GF-D8 (cell line): ENCODE measurements at regions not wholly inside any gene's neighbourhood (a gene's known extent, or its start where the extent isn't known, plus 50 kb on each side); places are given as distances from the start of the nearest gene placed in this dataset.
"Not testable (repeated sequence)": the region's sequence is repeated elsewhere in the genome, so short reads cannot be mapped to it uniquely, and the experiment has no call there.

ENCODE experiments used
- DNase-seq: peaks from one replicate; lab custom pipeline; 2025; lab: John Stamatoyannopoulos, UW

DNA sequence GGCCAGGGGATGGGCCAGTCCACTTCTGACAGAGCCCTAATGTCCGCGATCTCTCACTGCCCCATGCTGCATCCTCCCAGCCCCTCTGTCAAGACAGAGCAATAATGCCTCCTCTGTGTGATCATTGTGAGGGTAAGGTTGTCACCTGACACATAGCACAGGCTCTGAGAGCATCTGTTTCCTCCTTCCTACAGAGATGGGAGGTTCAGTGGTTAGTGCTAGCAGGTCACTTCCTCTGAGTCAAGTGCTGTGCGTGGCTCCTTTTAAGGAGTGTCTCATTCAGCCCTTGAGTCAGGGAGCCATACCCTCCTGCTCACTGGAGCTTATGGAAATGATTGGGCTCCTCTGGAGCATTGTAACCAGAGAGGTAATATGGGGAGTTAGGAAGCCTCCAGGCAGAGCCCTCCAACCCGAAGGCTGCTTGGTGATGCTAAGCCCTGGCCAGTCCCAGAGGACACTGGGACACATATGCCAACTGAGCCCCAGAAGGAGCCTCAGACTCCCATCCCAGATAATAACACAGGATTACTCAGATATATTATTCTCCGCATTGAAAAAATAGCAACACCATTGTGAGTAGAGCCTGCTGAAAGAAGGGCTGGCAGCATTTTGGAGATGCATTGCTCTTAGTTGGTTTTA lies 189.0 kb downstream of the GALNT1 start:
- DNase-seq, result no peak

DNA sequence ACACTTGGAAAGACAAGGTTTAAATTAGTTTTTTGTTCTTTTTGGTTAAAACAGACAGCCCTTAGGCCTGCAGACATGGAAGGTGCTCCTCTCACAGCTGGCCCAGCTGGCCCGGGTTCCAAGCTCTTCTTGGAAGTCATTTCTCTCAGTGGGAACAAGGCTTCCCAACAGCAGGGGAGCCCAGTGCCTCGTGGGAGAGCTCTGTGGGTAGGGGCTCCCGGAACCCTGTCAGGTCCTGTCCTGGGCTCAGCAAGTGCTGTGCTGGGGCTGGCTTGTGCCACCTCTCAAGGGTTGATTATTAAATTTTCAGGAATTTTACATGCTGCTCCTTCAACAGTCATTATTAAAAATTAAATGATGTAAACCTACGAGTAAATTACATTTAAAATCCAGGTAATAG lies 189.6 kb downstream of the GALNT1 start:
- no peak for DNase-seq

DNA sequence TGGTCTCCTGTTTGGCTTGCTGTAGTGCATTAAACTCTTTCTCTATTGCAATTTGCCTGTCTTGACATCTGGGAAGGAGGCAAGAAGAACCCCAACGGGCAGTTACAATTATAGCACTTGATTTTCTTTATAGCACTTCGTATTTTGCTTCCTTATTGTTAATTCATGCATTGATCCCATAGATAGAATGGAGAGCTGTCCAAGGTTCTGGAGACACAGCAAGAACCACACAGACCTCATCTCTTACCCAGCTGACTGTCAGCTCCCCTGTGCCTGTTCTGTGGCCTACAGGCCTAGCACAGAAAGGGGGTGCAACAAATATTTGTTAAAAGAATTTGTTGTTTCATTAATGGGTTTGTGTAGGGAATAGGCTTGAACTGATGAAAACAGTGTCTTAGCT lies 194.3 kb downstream of the GALNT1 start:
- no peak for DNase-seq

DNA sequence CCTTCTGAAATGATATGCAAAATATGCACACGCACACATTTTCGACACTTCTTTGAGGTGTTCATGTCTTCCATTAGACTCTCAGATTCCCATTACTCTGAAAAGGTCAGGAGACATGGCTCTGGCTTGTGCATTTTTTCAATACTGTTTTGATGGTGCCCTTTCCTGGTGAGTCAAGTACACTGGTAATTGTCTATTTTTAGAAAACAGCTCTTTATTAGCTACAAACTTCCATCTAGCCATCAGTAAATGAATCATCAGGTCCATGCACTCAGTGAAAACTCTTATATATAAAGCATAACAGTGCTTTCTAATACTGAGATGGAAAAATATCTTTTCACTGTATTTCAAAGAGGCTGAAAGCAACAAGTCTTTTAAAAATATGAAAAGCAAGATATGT lies 194.9 kb downstream of the GALNT1 start:
- no peak for DNase-seq

DNA sequence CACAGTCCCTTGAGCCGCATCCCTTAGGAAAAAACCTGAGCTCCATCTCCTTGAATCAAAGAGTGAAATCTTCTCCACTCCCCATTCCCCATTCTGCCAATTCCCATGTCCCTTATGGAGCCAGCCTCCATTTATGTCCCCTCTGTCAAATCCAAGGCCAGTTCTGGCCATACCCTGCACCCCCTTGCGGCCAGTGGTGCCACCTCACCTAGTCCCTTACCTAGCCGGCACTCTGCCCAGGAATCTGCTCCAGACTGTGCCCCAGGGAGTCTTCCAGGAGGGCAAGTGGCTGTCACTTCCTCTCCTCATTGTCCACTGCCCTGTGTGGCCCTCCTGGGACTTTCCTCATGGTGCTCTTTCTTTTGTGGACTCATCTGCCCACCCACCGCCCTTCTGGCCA lies 195.4 kb upstream of the RMP24 start:
- DNase-seq, result no peak

DNA sequence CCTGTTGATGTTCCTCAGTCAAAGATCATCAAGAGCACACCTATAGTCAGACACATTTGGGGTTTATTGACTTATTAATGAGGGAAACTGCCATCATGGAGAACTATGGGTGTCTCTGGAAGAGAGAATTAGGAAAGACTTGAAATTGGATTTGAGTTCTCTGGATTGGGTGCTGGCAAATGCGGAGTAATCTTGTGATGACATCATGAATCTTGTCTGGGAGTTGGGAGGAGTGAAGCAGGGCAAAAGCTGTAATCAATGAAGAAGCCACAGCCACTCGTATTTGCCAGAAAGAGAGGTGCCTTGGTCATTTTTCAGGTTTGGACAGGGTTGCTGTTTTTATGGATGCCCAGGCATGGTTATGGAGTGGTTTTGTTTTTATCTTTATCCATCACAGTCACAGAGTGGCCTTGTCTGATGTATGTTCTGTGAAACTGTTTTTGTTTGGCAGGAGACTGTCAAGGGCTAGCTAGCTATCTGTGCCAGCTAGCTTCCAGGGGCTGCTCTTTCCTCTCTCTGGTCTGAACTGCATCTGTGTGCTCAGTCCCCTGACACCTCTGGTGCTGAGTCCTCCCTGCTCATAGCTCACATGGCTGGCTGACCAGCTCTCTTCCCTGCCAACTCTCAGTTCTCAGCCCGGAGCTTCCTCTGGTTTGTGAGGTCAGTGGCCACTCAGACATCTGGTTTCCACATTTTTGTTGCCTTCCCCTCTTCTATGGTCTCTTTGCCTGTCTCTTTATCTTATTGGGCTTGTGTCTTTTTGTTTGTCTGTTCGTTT lies 193.4 kb upstream of the RMP24 start:
- DNase-seq, result no peak

DNA sequence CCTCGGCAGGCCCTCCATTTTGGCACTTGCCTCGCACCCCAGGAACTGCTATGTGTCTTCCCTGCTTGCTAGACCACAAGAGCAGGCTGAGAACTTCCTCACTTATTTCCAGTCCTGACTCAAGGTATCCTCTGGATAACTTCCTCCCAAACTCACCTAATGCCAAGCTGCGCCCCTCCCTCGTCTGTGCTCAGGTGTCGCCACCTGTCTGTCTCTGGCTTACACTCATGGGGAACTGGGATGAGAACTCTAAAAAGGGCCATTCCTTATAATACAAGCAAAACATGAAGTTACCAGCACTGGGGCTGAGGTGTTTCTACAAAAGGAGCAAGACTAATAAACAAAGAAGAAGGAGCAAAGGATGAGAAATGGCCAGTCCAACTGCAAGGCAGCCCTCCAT lies 191.5 kb upstream of the RMP24 start:
- no peak for DNase-seq

DNA sequence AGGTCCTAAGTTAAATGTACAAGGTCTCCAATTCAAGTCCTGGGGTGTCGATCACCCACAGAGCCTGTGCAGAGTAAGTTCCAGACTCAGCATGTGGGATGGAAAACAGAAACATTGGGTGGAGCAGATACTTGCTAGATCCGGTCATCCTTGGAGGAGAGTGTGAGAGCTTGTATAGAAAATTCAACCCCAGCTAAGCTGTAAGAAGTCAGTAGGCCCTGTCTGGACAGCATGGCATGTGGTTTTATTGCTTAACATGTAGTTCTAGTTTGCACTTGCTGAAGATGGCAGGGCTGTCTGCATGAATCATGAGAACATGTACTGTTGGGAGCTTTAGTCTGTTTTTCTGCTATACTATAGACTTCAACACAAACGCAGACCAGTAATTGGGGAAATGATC lies 189.6 kb upstream of the RMP24 start:
- no peak for DNase-seq

DNA sequence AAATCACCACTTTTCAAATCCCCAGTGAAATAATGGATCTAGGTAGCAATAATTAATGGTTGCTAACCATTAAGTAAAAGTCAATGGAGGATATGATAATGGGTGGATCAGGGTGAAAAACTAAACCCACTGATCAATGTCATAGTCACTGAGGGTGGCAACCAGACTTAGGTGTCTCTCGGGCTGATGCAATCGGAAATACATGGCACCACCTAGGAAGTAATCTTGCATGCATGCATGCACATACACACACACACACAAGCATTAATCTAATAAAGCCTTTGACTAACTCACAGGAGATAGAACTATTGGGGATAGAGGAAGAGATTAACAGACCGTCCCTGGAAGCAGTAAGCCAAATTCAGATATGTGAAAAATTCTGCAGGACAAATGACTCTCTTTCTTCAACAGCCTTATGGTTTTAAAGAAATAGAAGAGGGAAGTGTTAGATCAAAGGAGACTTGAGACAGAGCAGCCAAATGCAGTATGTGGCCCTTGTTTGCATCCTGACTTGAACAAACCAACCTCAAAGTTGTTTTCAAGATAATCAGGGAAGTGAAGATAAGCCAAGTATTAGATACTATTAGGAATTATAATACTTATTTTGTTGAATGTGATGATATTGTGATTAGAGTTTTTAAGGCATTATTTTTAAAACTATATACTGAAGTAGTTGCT lies 186.0 kb upstream of the RMP24 start:
- no peak for DNase-seq

DNA sequence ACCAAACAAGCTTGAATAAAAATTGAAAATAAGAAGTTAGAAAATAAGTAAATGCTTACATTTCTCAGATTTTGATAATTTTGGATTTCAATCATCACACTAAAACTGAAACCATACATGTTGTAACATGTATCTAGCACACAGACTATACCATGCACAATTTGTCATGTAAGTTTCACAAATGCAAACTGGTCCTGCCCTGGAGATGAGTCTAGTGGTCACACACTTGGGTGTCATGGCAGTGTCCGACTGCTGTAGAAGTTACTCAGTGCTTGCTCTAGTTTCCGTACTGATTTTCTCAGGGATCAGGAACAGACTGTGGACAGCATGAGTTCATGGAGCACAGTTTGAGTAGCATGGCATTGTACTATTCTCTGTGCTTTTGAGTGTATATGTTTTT lies 182.9 kb upstream of the RMP24 start:
- DNase-seq, result no peak

DNA sequence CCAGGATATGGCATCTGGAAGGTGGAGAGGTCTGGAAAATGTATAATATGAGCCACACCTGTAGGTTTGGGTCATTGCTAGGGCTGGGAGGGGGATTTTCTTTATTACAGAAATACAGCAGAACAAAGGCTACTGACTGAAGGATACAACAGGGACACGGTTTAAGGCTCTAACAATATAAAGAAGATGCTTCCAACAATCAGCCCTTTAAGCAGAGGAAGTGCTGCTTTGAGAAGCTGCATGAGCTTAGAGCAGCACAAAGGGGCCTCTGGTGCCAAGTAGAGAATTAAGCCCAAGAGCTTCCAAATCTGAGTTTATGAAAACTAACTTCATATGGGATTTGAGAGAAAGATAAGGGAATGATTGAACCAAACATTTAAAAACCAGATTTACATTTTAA lies 174.5 kb upstream of the RMP24 start:
- no peak for DNase-seq

DNA sequence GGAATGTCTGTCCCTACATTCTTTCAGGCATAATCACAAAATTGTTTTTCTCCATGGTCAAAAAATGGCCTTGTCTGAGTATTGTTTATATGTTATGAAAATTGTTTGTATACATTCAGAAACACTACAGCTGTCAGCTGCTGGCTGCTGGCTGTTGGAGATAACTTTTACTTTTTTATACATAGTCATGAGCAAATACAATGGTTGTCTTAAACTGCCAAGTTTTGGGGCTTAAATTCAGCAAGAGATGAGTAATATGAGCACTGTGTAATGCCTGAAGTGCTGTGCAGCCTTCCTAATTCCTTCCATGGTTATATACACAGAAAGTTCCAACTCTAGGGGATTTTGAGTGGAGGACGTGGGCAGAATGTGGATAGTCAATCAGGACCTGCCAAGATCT lies 168.9 kb upstream of the RMP24 start:
- no peak for DNase-seq

DNA sequence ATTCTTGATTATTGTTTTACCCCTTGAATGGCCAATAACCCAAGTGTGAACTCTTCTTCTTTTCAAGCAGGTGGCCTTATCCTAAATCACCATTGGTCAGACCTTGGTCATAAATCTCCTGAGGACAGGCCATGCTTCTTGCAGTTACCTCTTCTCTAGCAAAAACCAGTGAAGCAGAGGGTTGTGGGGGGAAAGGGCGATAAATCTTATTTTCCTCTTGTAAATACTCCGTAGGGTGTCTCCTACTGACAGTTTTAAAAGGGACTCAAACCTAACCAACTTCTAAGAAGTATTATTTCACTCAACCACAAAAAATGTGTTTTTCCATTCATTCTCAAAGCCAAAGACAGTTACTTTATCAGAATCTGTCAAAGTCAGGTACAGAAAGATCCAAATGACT lies 168.1 kb upstream of the RMP24 start:
- DNase-seq, result no peak

DNA sequence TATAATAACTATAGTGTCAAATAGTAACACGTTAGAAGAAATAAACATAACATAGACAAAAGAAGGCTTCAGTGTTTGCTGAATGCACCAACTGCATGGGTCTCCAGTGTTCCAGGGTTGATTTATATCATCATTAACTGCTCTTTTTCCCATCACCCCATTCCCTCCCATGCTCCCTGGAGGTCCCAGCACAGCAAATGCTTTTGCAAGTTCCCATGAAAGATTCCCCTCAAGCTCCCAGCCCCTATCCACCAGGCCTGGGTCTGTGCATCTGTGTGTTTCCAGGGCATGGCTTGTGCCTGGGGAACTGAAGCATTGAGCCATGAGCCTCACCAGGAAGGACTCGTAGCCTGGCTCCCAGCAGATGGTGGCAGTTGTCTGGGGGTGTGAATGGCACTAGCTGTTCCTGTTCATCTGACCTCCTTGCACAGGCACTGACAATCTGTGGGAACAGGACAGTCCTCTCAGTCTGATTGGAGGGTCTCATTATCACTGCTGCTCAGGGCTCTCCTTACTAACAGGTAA lies 164.6 kb upstream of the RMP24 start:
- no peak for DNase-seq

DNA sequence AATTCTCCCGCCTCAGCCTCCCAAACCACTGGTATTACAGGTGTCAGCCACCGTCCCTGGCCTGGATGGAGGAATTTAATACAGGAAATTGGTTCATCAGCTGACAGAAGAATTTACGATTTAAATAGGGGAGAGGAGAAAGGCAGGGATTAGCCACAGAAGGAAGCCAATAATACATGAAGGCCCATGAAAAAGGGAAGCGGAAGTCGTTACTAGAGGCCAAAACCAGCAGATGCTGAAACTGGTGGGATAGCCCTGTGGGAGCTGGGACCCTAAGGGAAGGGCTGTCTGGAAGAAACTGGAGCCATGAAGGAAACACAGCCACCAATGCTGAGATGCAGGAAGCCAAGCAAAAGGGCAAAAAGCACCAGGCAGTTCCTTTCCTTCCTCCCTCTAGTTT lies 163.7 kb upstream of the RMP24 start:
- DNase-seq, result peak; percentile 57

DNA sequence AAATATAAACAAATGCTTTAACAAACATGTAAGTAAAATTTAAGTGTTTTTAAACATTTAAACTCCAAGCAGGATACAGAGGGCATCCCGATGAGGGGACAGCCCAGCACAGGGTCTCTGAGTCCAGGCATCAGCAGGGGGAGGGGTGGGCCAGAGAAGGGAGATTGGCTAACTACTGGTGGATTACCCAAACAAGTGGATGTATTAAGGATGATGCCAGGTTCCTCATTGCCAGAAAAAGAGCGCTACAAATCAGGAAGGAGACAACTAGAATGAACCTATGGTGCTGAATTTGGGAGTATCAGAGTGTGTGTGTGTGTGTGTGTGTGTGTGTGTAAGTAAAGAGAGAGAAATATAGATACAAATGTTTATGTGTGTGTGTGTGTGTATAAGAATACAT lies 162.0 kb upstream of the RMP24 start:
- DNase-seq, result no peak

DNA sequence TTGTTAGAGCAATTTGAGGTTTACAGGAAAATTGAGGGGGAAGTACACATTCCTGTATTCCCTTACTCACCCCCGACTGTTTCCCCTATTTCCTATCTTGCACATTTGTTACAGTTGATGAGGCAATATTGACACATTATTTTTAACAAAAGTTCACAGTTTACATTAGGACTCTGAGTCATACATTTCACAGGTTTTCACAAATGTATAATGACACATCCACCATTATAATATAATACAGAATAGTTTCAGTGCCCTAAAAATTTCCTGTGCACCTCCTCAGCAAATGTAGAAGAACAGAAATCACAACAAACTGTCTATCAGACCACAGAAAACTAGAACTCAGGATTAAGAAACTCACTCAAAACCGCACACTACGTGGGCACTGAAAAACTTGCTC lies 160.6 kb upstream of the RMP24 start:
- DNase-seq, result peak; percentile 25

DNA sequence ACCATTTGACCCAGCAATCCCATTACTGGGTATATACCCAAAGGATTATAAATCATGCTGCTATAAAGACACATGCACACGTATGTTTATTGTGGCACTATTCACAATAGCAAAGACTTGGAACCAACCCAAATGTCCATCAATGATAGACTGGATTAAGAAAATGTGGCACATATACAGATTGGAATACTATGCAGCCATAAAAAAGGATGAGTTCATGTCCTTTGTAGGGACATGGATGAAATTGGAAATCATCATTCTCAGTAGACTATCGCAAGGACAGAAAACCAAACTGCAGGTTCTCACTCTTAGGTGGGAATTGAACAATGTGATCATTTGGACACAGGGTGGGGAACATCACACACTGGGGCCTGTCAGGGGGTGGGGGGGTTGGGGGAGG lies 157.5 kb upstream of the RMP24 start:
- DNase-seq, result not testable (repeated sequence)

DNA sequence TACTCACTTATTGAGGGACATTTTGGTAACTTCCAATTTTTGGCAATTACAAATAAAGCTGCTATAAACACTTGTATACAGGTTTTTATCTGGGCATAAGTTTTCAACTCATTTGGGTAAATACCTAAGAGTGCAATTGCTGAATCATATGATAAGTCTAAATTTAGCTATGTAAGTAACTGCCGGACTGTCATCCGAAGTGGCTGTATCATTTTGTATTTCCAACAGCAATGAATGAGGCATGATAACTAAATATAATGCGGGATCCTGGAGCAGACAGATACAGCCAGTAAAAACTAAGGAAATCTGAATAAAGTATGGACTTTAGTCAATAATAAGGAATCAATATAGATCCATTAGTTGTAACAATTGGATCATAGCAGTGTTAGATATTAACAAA lies 156.5 kb upstream of the RMP24 start:
- no peak for DNase-seq

DNA sequence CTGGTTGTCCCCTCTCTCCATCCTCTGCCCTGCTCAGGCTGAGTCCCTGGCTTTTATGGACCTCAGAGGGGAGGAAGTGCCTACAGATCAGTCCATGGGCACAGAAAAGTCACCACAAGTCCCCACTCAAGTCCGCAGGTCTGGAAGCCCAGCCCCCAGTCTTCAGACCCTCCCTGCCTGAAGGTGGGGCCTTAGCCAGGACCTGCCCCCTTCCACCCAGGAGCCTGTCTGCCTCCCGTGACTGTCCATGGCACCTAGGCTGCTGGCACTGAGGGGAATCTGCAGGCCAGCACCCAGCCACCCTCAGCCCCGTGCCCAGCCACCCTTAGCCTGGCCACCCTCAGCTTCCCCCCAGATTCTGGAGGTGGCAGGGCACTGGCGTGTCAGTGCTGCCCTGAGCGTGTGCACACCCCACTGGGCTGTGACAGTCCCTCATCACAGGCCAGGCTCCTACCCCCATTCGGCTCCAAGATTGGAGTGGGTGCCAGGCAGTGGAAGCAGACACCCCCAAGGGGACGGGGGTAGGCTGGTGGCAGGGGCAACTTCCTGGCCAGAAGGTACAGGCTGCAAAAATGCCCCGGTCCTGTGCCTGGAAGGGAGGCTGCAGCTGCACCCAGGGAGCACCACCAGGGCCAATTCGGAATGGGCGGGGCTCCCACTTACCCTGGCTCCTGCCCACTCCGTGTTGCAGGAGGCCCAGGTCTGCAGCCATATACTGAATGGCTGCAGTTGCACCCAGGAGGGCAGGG lies 154.7 kb upstream of the RMP24 start:
- DNase-seq, result no peak

DNA sequence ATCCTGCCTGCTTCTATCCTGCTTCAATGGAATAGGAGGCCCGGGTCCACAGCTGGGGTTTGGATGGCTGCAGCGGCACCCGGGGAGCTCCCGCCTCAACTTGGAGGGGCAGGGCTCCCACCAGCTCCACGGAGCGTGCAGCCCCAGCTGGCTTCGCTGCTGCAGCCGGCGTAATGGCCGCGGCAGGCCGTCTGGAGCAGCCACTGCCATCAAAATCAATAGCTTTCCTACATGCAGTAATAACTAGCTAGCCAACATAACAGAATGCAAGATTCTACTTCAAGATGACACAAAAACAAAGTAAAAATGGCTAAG lies 154.2 kb upstream of the RMP24 start:
- DNase-seq, result no peak

DNA sequence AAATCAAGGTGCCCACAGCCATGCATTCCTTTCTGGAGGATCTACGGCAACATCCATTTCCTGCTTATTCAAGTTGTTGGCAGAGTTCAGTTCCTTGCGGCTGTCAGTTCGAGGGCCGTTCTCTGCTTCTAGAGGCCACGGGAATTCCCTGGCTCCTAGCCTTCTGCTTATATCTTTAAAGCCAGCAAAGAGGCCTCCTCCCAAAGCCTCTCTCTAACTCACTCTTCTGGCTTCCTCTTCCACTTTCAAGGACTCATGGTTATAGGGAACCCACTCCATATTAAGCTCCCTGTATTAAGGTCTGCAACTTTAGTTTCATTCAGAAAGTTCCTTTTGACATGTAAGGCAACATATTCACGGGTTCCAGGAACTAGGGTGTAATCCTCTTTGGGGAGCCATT lies 150.1 kb upstream of the RMP24 start:
- no peak for DNase-seq

DNA sequence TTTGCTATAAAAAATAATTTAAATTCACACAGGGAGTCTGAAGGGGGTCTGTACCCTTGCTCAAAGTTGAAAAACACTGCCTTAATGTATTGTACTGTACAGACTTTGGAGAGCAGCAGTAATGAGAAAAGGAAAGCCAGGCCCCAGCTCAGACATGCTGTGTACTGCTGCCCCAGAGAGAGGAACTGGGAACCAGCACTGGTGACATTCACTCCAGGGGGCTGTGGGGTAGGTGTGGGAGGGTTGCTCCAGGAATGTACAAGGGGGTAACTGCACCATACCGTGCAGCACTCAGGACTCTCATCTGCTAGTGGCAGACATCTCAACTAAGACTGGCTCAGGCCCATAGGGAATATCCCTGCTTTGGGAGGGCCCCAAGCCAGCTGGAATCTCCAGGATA lies 146.0 kb upstream of the RMP24 start:
- no peak for DNase-seq
